HepG2 (cell line): ENCODE measurements at regions not wholly inside any gene's neighbourhood (a gene's known extent, or its start where the extent isn't known, plus 50 kb on each side); places are given as distances from the start of the nearest gene placed in this dataset.
A peak's percentile ranks its signal among the peaks of the same experiment; 100 is the strongest.

Source experiments
- ATAC-seq: fragments of 200-7000 bp; cut with Tn5 transposase; 3 replicates; pipeline ENCODE4 v1.9.1; 2020; ENCODE audit warnings: mild to moderate bottlenecking, moderate library complexity
- BruUV-seq: library from RNA; stranded (reverse); fragments of 400-500 nt; replicated peaks from 2 replicates; lab custom pipeline; 2021; lab: Mats Ljungman, UMichigan
- CTCF ChIA-PET: fragments of 300-600 bp; formaldehyde crosslinking; extraction: SDS; loops from one replicate; lab custom pipeline; 2021; ENCODE audit warnings: low total read pairs, inconsistent platforms, low intra/inter-chr PET ratio; lab: Yijun Ruan, JAX
- POLR2A ChIA-PET: fragments of 350-600 bp; sonication (Branson Sonifier 250); formaldehyde crosslinking; loops from one replicate; lab custom pipeline; 2020; ENCODE audit warnings: antibody characterized with exemption, inconsistent platforms; lab: Yijun Ruan, JAX
- DNase-seq: peaks from one replicate; pipeline ENCODE4 v3.0.0-alpha.2; 2015; ENCODE audit warnings: low spot score
- FAIRE-seq: peaks from 3 replicates; lab custom pipeline; 2011; peaks lifted over from hg19 to GRCh38; lab: Jason Lieb, UNC
- H2AFZ ChIP-seq: one replicate; pipeline ENCODE4 v1.6.1; 2011; ENCODE audit warnings: low read length, inconsistent platforms
- H3K27ac ChIP-seq: fragments of 300-600 bp; 3 replicates; pipeline ENCODE4 v1.8.0; 2011; ENCODE audit warnings: mixed run types, mild to moderate bottlenecking, mixed read lengths, low read length, inconsistent platforms; ENCODE audit not compliant: insufficient read depth; ENCODE audit errors: extremely low read length
- H3K27me3 ChIP-seq, 2 experiments: fragments of 200-600 bp in 1 of 2; 2 replicates in 1 of 2; 3 replicates in 1 of 2; pipeline versions ENCODE4 v1.6.0 to v1.8.0; 2011; ENCODE audit warnings: low read length in 2 of 2, mild to moderate bottlenecking in 2 of 2, moderate library complexity in 2 of 2, inconsistent platforms in 1 of 2; ENCODE audit not compliant: insufficient read depth in 2 of 2, control insufficient read depth in 1 of 2
- H3K36me3 ChIP-seq, 2 experiments: fragments of 200-600 bp in 1 of 2; replicated peaks in 1 of 2; 2 replicates in 1 of 2; 3 replicates in 1 of 2; pipeline versions ENCODE4 v1.5.1 to v1.8.0; 2011; ENCODE audit warnings: low read length in 2 of 2, inconsistent platforms in 1 of 2; ENCODE audit not compliant: insufficient read depth in 2 of 2, control insufficient read depth in 1 of 2
- H3K4me1 ChIP-seq: 2 replicates; pipeline ENCODE4 v1.5.1; 2012; ENCODE audit warnings: low read length, inconsistent platforms; ENCODE audit not compliant: insufficient read depth
- H3K4me2 ChIP-seq: 2 replicates; pipeline ENCODE4 v1.6.0; 2011; ENCODE audit warnings: low read depth, low read length, inconsistent platforms
- H3K4me3 ChIP-seq, 3 experiments: fragments of 200-600 bp in 1 of 3; sonication (generic), shearing (Covaris generic) in 1 of 3; replicated peaks in 1 of 3; 2 replicates each; pipeline ENCODE4 v1.5.1; 2011 to 2016; ENCODE audit warnings: low read length in 3 of 3, inconsistent platforms in 2 of 3, low read depth in 2 of 3, mild to moderate bottlenecking in 2 of 3, control low read depth in 1 of 3, mixed read lengths in 1 of 3; ENCODE audit not compliant: insufficient read depth in 1 of 3
- H3K79me2 ChIP-seq: one replicate; pipeline ENCODE4 v1.6.1; 2011; ENCODE audit warnings: low read length, inconsistent platforms; ENCODE audit not compliant: insufficient read depth
- H3K9ac ChIP-seq: 2 replicates; pipeline ENCODE4 v1.6.0; 2011; ENCODE audit warnings: mild to moderate bottlenecking, low read depth, low read length, inconsistent platforms; ENCODE audit not compliant: insufficient read depth
- H3K9me3 ChIP-seq: 2 replicates; pipeline ENCODE4 v1.5.1; 2012; ENCODE audit warnings: mild to moderate bottlenecking, low read length
- H4K20me1 ChIP-seq: 2 replicates; pipeline ENCODE4 v1.6.0; 2011; ENCODE audit warnings: inconsistent platforms, mild to moderate bottlenecking, low read length, moderate library complexity; ENCODE audit not compliant: insufficient read depth
- ARID3A ChIP-seq: IDR thresholded peaks from 2 replicates; pipeline ENCODE4 v1.6.1; 2012; ENCODE audit warnings: low read depth, low read length, improper control_type of control experiment
- CTCF ChIP-seq: sonication (generic); formaldehyde crosslinking; IDR thresholded peaks from 2 replicates; pipeline ENCODE4 v1.5.0; 2020; ENCODE audit warnings: mild to moderate bottlenecking, missing genetic modification reagents, moderate library complexity
- HMGXB4 ChIP-seq, 2 experiments: sonication (generic) in 1 of 2; formaldehyde crosslinking in 1 of 2; IDR thresholded peaks; 2 replicates each; pipeline versions ENCODE4 v1.4.0 to v1.6.1; 2018 to 2020; ENCODE audit warnings: missing genetic modification reagents in 2 of 2, borderline replicate concordance in 1 of 2, low read depth in 1 of 2, mild to moderate bottlenecking in 1 of 2, missing biosample characterization in 1 of 2
- IRF9 ChIP-seq: sonication (generic); formaldehyde crosslinking; IDR thresholded peaks from 2 replicates; pipeline ENCODE4 v1.8.0; 2022; ENCODE audit warnings: missing genetic modification reagents, mild to moderate bottlenecking, borderline replicate concordance
- KAT8 ChIP-seq: IDR thresholded peaks from 2 replicates; pipeline ENCODE4 v1.6.1; 2016; ENCODE audit warnings: missing genetic modification reagents, missing compliant biosample characterization
- POGZ ChIP-seq: sonication (generic); formaldehyde crosslinking; IDR thresholded peaks from 2 replicates; pipeline ENCODE4 v1.4.0; 2020; ENCODE audit warnings: mild to moderate bottlenecking, missing genetic modification reagents
- REPIN1 ChIP-seq: sonication (generic); formaldehyde crosslinking; IDR thresholded peaks from 2 replicates; pipeline ENCODE4 v1.8.0; 2022; ENCODE audit warnings: missing genetic modification reagents, low read depth, mild to moderate bottlenecking, borderline replicate concordance
- SMC3 ChIP-seq: IDR thresholded peaks from 2 replicates; pipeline ENCODE4 v1.6.1; 2011; ENCODE audit warnings: low read length, improper control_type of control experiment
- THAP11 ChIP-seq: IDR thresholded peaks from 2 replicates; pipeline ENCODE4 v1.6.1; 2016; ENCODE audit warnings: missing biosample characterization, missing genetic modification reagents
- XRCC5 ChIP-seq: fragments of 200-400 bp; formaldehyde crosslinking; optimal IDR thresholded peaks from 2 replicates; pipeline ENCODE3; 2017; ENCODE audit warnings: mild to moderate bottlenecking, low read length
- ZBTB33 ChIP-seq: sonication (generic); formaldehyde crosslinking; IDR thresholded peaks from 2 replicates; pipeline ENCODE4 v1.4.0; 2020; ENCODE audit warnings: missing genetic modification reagents
- ZNF501 ChIP-seq: sonication (generic); formaldehyde crosslinking; IDR thresholded peaks from 2 replicates; pipeline ENCODE4 v1.5.1; 2020; ENCODE audit warnings: mild to moderate bottlenecking, moderate library complexity, missing genetic modification reagents
- ZNF678 ChIP-seq: sonication (generic); formaldehyde crosslinking; IDR thresholded peaks from 2 replicates; pipeline ENCODE4 v1.4.0; 2020; ENCODE audit warnings: mild to moderate bottlenecking, missing genetic modification reagents
- ZNF792 ChIP-seq: IDR thresholded peaks from 2 replicates; pipeline ENCODE4 v1.6.1; 2016
- WGBS: methylation state at CpG from one replicate; pipeline ENCODE4 v1.1.6; 2017; ENCODE audit warnings: low lambda C conversion rate; 5-methylcytosine and 5-hydroxymethylcytosine counted together
- in situ Hi-C: cut with HindIII; loops from 2 replicates; pipeline ENCODE4 v1.10.0; 2017; ENCODE audit warnings: low pct_unique_long_range_greater_than_20kb; ENCODE audit not compliant: extremely low pct_ligation_motif_present
- intact Hi-C: fragments of 100-400 bp; cut with micrococcal nuclease; formaldehyde crosslinking; loops from one replicate; pipeline ENCODE4 v1.10.0; 2022; ENCODE audit not compliant: unreplicated experiment

- no peaks in the 10 kb centered on the region for H3K9me3 ChIP-seq
- peak; percentile 52 for DNase-seq
- no peak overlapping the region for H3K27ac ChIP-seq
- H3K27me3 ChIP-seq: no peaks in the 10 kb centered on the region
- H3K4me2 ChIP-seq: no peak overlapping the region
- BruUV-seq: no TSS peak
- H3K36me3 ChIP-seq: no peaks in the 10 kb centered on the region; a peak in 2 of 5 replicates
- H4K20me1 ChIP-seq: peaks cover 5% of the 10 kb centered on the region
- no peak for FAIRE-seq
- peak; percentile 95 for ATAC-seq
- no peaks in the 10 kb centered on the region for H3K79me2 ChIP-seq
- ChIA-PET CTCF (interaction anchor here (0.6 to 3.0 kb wide), 5 partner anchors 16 to 319 kb away, joined by 3 to 23 read pairs (median 3); no protein-coding TSS in a partner anchor), POLR2A (no interaction called here)
- no peak overlapping the region for H3K4me3 ChIP-seq
- H3K9ac ChIP-seq: no peak overlapping the region
- in situ Hi-C loops (no loop called here), intact Hi-C loops (loop anchor here (1.0 kb wide), 3 partner anchors 29 to 319 kb away; no protein-coding TSS in a partner anchor)
- no peak overlapping the region for H2AFZ ChIP-seq
- H3K4me1 ChIP-seq: no peaks in the 10 kb centered on the region
- 58% methylated on average over 9 of the region's 15 CpGs for WGBS
- no peak for TF ChIP-seq ZNF792 (CRISPR knock-in tag)
- no peak for TF ChIP-seq ZNF678 (CRISPR knock-in tag)
- 0 out of 2 replicates have a peak, but pooled peaks have one; percentile 12 for TF ChIP-seq THAP11 (CRISPR knock-in tag)
- peak; percentile 28; the same call in 1 of the 2 replicates for TF ChIP-seq REPIN1 (CRISPR knock-in tag)
- peak; percentile 98 for TF ChIP-seq SMC3
- TF ChIP-seq KAT8 (CRISPR knock-in tag): no peak
- peak; percentile 90 for TF ChIP-seq CTCF (CRISPR knock-in tag)
- TF ChIP-seq ARID3A: peak; percentile 41; the same call in 1 of the 2 replicates
- TF ChIP-seq ZBTB33 (CRISPR knock-in tag): peak; percentile 97
- TF ChIP-seq IRF9 (CRISPR knock-in tag): 0 out of 2 replicates have a peak, but pooled peaks have one; percentile 26
- peak; percentile 38 for TF ChIP-seq XRCC5
- TF ChIP-seq POGZ (CRISPR knock-in tag): 0 out of 2 replicates have a peak, but pooled peaks have one; percentile 13
- peak in 1 of 2 experiments; percentile 19; a peak in 1 of 4 replicates for TF ChIP-seq HMGXB4 (CRISPR knock-in tag; IDR thresholded peaks at IDR 0.05; ENCODE audit: borderline replicate concordance in 1 of 2, low read depth in 1 of 2)
- TF ChIP-seq ZNF501 (CRISPR knock-in tag): 0 out of 2 replicates have a peak, but pooled peaks have one; percentile 25
Observed at GRCh38 chr7:112869111-112869774, 79.0 kb upstream of the TMEM168 start.
